Gastrocnemius medialis (tissue), 4 donors: ENCODE measurements at regions not wholly inside any gene's neighbourhood (a gene's known extent, or its start where the extent isn't known, plus 50 kb on each side); places are given as distances from the start of the nearest gene placed in this dataset.

Experiments used
- CTCF ChIP-seq, 5 experiments: fragments of 450-650 bp in 3 of 5; fragments of 200-600 bp in 2 of 5; sonication (generic) in 2 of 5; IDR thresholded peaks in 4 of 5; conservative IDR thresholded peaks in 1 of 5; 1 replicate in 4 of 5; 2 replicates in 1 of 5; pipeline ENCODE4 v1.5.1; 2016 to 2019; ENCODE audit warnings: antibody characterized with exemption in 5 of 5, mild to moderate bottlenecking in 3 of 5, moderate library complexity in 3 of 5
- POLR2A ChIP-seq, 2 donors: fragments of 450-650 bp; IDR thresholded peaks; one replicate each; pipeline ENCODE4 v1.6.1; 2017; ENCODE audit warnings: antibody characterized with exemption in 2 of 2, mild to moderate bottlenecking in 2 of 2, moderate library complexity in 2 of 2

- TF ChIP-seq CTCF (IDR thresholded peaks at IDR 0.05 in 4 of 5, conservative IDR thresholded peaks at IDR 0.05 in 1 of 5) (no peak), POLR2A (IDR thresholded peaks at IDR 0.05) (no peak)
Observed at GRCh38 chr15:85297537-85297936, 82.9 kb upstream of the AKAP13 start.
